CD4-positive, alpha-beta T cell (primary cell): ENCODE measurements at regions not wholly inside any gene's neighbourhood (a gene's known extent, or its start where the extent isn't known, plus 50 kb on each side); places are given as distances from the start of the nearest gene placed in this dataset.
"Not testable (repeated sequence)": the region's sequence is repeated elsewhere in the genome, so short reads cannot be mapped to it uniquely, and the experiment has no call there.

Experiments used
- ATAC-seq: fragments of 200-7000 bp; cut with Tn5 transposase; one replicate; pipeline ENCODE4 v1.10.0; 2022; ENCODE audit warnings: mild to moderate bottlenecking; ENCODE audit not compliant: poor library complexity
- CTCF ChIA-PET: fragments of 350-600 bp; sonication (Branson Sonifier 250); formaldehyde crosslinking; loops from one replicate; lab custom pipeline; 2021; ENCODE audit warnings: antibody characterized with exemption, inconsistent platforms; lab: Charles Lee
- POLR2A ChIA-PET: fragments of 350-600 bp; sonication (Branson Sonifier 250); formaldehyde crosslinking; loops from one replicate; lab custom pipeline; 2021; ENCODE audit warnings: antibody characterized with exemption, inconsistent platforms; lab: Charles Lee
- DNase-seq, 14 experiments: peaks; one replicate each; pipeline ENCODE4 v3.0.0-alpha.2; 2013 to 2020; ENCODE audit warnings: mixed read lengths in 2 of 14
- H3K27ac ChIP-seq, 2 donors: one replicate each; pipeline versions ENCODE4 v1.5.1 to v1.7.0; 2013; ENCODE audit warnings: low read length in 2 of 2, low read depth in 1 of 2, mild to moderate bottlenecking in 1 of 2
- H3K27me3 ChIP-seq, 2 experiments: 1 replicate in 1 of 2; 2 replicates in 1 of 2; pipeline versions ENCODE4 v1.6.1 to v1.7.0; 2013; ENCODE audit warnings: low read length in 2 of 2, control low read depth in 1 of 2, mild to moderate bottlenecking in 1 of 2, moderate library complexity in 1 of 2; ENCODE audit not compliant: insufficient read depth in 2 of 2, control insufficient read depth in 1 of 2
- H3K36me3 ChIP-seq: one replicate; pipeline ENCODE4 v1.6.1; 2013; ENCODE audit warnings: low read length, control low read depth; ENCODE audit not compliant: insufficient read depth
- H3K4me1 ChIP-seq: one replicate; pipeline ENCODE4 v1.6.1; 2013; ENCODE audit warnings: low read length, control low read depth; ENCODE audit not compliant: insufficient read depth
- H3K4me3 ChIP-seq: one replicate; pipeline ENCODE4 v1.5.1; 2013; ENCODE audit warnings: mild to moderate bottlenecking, low read length, moderate library complexity
- H3K9me3 ChIP-seq, 2 experiments: 1 replicate in 1 of 2; 2 replicates in 1 of 2; pipeline versions ENCODE4 v1.6.1 to v1.7.0; 2013; ENCODE audit warnings: low read length in 2 of 2, mild to moderate bottlenecking in 2 of 2, control low read depth in 1 of 2, moderate library complexity in 1 of 2; ENCODE audit not compliant: control insufficient read depth in 1 of 2, insufficient read depth in 1 of 2
- H3K27ac Mint-ChIP-seq: one replicate; pipeline ENCODE4 v1.8.0; 2020; ENCODE audit warnings: mixed read lengths
- H3K27me3 Mint-ChIP-seq: one replicate; pipeline ENCODE4 v1.8.0; 2021; ENCODE audit warnings: mixed read lengths
- H3K36me3 Mint-ChIP-seq: one replicate; pipeline ENCODE4 v1.8.0; 2021; ENCODE audit warnings: low read depth, mixed read lengths
- H3K4me1 Mint-ChIP-seq: one replicate; pipeline ENCODE4 v1.8.0; 2021; ENCODE audit warnings: low read depth, mixed read lengths
- H3K4me3 Mint-ChIP-seq: one replicate; pipeline ENCODE4 v1.8.0; 2020; ENCODE audit warnings: mild to moderate bottlenecking, mixed read lengths
- H3K9me3 Mint-ChIP-seq: one replicate; pipeline ENCODE4 v1.8.0; 2020; ENCODE audit warnings: mixed read lengths
- intact Hi-C, 2 experiments: fragments of 100-400 bp; cut with DNase I in 1 of 2; cut with micrococcal nuclease in 1 of 2; formaldehyde crosslinking; loops; one replicate each; pipeline versions ENCODE4 v1.15.1 to v1.9.0; 2023 to 2025; cut with DNase I, micrococcal nuclease
- TF ChIP-seq, protein P1 (sequence below): fragments of 200-600 bp; IDR thresholded peaks from one replicate; pipeline ENCODE4 v1.8.0; 2022; ENCODE audit warnings: antibody characterized with exemption, mild to moderate bottlenecking

DNA sequence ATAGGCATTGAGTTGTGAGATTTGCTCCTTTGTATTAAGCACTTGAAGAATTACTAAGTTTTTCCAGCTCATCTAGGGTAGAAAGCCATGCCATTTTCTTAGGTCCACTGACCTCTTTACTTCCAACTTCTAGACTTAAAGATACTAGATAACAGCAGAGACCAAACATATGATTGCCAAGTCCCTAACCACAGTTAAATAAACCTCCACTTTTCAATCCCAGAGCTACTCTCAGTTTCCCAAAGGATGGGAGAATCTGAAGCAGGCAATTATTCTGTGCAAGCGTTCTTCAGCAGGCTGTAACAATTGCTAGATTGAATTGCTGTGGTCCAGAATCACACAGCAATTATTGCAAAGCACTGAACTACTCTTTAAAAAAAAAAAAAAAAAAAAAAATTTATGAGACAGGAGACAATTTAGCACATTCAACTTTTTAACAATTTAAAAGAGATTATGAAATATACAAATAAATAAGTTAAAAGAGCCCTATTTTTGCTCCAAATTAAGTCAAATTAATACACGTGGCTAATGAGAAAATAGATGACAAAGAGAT, 104.0 kb upstream of the PRSS16 start:
- H3K27me3 ChIP-seq, result no peaks in the 10 kb centered on the region

DNA sequence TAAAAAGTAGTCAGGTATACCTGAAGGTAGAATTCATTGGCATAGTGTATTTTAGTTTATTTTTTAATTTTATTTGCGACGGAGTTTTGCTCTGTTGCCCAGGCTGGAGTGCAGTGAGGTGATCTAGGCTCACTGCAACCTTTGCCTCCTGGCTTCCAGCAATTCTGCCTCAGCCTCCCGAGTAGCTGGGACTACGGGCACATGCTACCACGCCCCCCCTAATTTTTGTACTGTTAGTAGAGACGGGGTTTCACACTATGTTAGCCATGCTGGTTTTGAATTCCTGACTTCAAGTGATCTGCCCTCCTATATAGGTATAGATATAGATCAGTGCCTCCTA, 102.8 kb upstream of the PRSS16 start:
- Mint-ChIP-seq H3K27ac (no peak overlapping the region), H3K36me3 (peaks cover 6% of the 10 kb centered on the region), H3K4me1 (peaks cover 31% of the 10 kb centered on the region), H3K9me3 (no peaks in the 10 kb centered on the region), H3K27me3 (no peaks in the 10 kb centered on the region), H3K4me3 (peak overlapping the region; percentile 65)
- Histone ChIP-seq H3K27ac (no peak overlapping the region), H3K27me3 (no peaks in the 10 kb centered on the region), H3K4me3 (peak overlapping the region; percentile 69), H3K4me1 (peaks cover 21% of the 10 kb centered on the region), H3K36me3 (no peaks in the 10 kb centered on the region), H3K9me3 (no peaks in the 10 kb centered on the region)
- ATAC-seq (no peak), DNase-seq (no peak)
- POLR2A ChIA-PET, result interaction anchor here (0.7 to 10.2 kb wide), 31 partner anchors 11 to 1751 kb away, joined by 3 to 534 read pairs (median 32); a partner anchor contains a TSS
- TF ChIP-seq, protein P1, sequence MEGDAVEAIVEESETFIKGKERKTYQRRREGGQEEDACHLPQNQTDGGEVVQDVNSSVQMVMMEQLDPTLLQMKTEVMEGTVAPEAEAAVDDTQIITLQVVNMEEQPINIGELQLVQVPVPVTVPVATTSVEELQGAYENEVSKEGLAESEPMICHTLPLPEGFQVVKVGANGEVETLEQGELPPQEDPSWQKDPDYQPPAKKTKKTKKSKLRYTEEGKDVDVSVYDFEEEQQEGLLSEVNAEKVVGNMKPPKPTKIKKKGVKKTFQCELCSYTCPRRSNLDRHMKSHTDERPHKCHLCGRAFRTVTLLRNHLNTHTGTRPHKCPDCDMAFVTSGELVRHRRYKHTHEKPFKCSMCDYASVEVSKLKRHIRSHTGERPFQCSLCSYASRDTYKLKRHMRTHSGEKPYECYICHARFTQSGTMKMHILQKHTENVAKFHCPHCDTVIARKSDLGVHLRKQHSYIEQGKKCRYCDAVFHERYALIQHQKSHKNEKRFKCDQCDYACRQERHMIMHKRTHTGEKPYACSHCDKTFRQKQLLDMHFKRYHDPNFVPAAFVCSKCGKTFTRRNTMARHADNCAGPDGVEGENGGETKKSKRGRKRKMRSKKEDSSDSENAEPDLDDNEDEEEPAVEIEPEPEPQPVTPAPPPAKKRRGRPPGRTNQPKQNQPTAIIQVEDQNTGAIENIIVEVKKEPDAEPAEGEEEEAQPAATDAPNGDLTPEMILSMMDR, result no peak
- CTCF ChIA-PET, result interaction anchor here (1.0 to 2.1 kb wide), 5 partner anchors 11 to 628 kb away, joined by 3 to 14 read pairs (median 4); no protein-coding TSS in a partner anchor
- intact Hi-C loops, result loop anchor here (1.0 to 5.0 kb wide), 4 partner anchors 11 to 1022 kb away; a partner anchor contains a TSS

More for the DNA sequence above, 104.0 kb upstream of the PRSS16 start:
- Mint-ChIP-seq H3K27ac (no peak overlapping the region), H3K9me3 (no peaks in the 10 kb centered on the region), H3K36me3 (peaks cover 6% of the 10 kb centered on the region), H3K27me3 (no peaks in the 10 kb centered on the region), H3K4me3 (peak overlapping the region; percentile 71), H3K4me1 (peaks cover 41% of the 10 kb centered on the region)
- DNase-seq (no peak), ATAC-seq (no peak)
- intact Hi-C loops, result loop anchor here in 1 of 2 experiments (5.0 kb wide), 1 partner anchor 1021 kb away; a partner anchor contains a TSS
- ChIA-PET POLR2A (interaction anchor here (0.8 to 10.2 kb wide), 13 partner anchors 11 to 1088 kb away, joined by 3 to 534 read pairs (median 3); a partner anchor contains a TSS), CTCF (interaction anchor here (0.7 to 1.5 kb wide), 3 partner anchors 10 to 333 kb away, joined by 3 to 4 read pairs (median 3); no protein-coding TSS in a partner anchor)
- no peak overlapping the region for H3K27ac ChIP-seq
- H3K4me3 ChIP-seq, result no peak overlapping the region
- peaks cover 23% of the 10 kb centered on the region for H3K4me1 ChIP-seq
- TF ChIP-seq, protein P1, result no peak
- no peaks in the 10 kb centered on the region for H3K36me3 ChIP-seq
- H3K9me3 ChIP-seq, result no peaks in the 10 kb centered on the region

DNA sequence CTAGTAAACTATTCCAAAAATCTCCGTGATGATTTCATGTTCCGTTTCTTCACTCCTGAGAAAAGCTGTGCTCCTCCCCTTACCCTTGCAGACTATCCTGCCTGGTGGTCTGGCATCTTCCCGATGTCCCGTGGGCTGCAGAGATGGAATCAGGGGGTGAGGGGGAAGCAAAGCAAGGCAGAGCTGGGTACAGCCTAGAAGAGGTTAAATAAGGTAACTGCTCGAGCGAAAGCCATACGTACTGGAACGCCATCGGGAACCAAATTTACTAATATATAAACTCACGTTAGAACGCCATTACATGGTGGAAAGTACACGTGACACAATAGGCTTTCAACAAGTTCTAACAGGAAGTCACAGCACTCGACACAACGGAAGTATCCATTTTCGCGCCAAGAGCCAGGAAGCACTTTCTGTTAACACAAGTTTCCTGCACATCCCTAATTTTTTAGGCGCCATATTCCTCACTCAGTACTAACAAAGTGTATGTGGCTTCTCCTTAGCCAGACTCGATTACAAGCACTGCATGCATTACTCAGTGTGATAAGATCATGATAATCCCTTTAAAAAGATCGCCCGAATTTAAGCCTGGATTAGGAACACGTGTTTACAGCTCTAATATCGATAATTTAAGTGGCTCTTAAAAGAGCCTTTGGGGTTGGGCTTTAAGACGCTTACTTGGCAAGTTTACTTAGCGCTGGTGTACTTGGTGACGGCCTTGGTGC, 101.6 kb upstream of the PRSS16 start:
- peak; percentile 55 for ATAC-seq
- intact Hi-C loops, result loop anchor here (1.0 to 5.0 kb wide), 7 partner anchors 12 to 1024 kb away; a partner anchor contains a TSS
- POLR2A ChIA-PET, result interaction anchor here (0.6 to 10.2 kb wide), 52 partner anchors 7 to 1739 kb away, joined by 3 to 534 read pairs (median 15); partner anchors contain the start of gene HMGN4

DNA sequence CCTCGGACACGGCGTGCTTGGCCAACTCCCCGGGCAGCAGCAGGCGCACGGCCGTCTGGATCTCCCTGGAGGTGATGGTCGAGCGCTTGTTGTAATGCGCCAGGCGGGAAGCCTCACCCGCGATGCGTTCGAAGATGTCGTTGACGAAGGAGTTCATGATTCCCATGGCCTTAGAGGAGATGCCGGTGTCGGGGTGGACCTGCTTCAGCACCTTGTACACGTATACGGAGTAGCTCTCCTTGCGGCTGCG, 101.1 kb upstream of the PRSS16 start:
- not testable (repeated sequence) for H3K27me3 ChIP-seq, H3K36me3 Mint-ChIP-seq, H3K27me3 Mint-ChIP-seq, H3K27ac Mint-ChIP-seq, H3K9me3 ChIP-seq, H3K4me3 Mint-ChIP-seq, H3K36me3 ChIP-seq, H3K9me3 Mint-ChIP-seq
- intact Hi-C loops, result loop anchor here in 1 of 2 experiments (1.0 to 5.0 kb wide), 6 partner anchors 12 to 1024 kb away; a partner anchor contains a TSS
- CTCF ChIA-PET, result interaction anchor here (0.9 to 1.8 kb wide), 7 partner anchors 11 to 606 kb away, joined by 3 to 14 read pairs (median 4); no protein-coding TSS in a partner anchor
- peaks cover 16% of the 10 kb centered on the region for H3K4me1 Mint-ChIP-seq
- Histone ChIP-seq H3K4me1 (peaks cover 17% of the 10 kb centered on the region), H3K4me3 (peak overlapping the region; percentile 69), H3K27ac (peak overlapping the region; percentile 84 to 97)
- POLR2A ChIA-PET, result interaction anchor here (0.6 to 10.2 kb wide), 46 partner anchors 8 to 1739 kb away, joined by 3 to 534 read pairs (median 20); partner anchors contain the start of genes HMGN4 and ZNF184
- DNase-seq, result peak in 1 of 14 experiments; percentile 23
- ATAC-seq, result peak; percentile 40

More for the DNA sequence above, 101.6 kb upstream of the PRSS16 start:
- Histone ChIP-seq H3K36me3 (no peaks in the 10 kb centered on the region), H3K27me3 (no peaks in the 10 kb centered on the region), H3K27ac (peak overlapping the region; percentile 84 to 97), H3K4me1 (peaks cover 17% of the 10 kb centered on the region), H3K4me3 (peak overlapping the region; percentile 69), H3K9me3 (no peaks in the 10 kb centered on the region)
- CTCF ChIA-PET, result interaction anchor here (1.0 to 2.1 kb wide), 7 partner anchors 11 to 626 kb away, joined by 3 to 14 read pairs (median 4); no protein-coding TSS in a partner anchor
- TF ChIP-seq, protein P1, result no peak
- DNase-seq, result peak in 13 of 14 experiments; percentile 35 to 94 (median 57)
- Mint-ChIP-seq H3K27me3 (no peaks in the 10 kb centered on the region), H3K27ac (no peak overlapping the region), H3K4me3 (no peak overlapping the region), H3K9me3 (no peaks in the 10 kb centered on the region), H3K4me1 (peaks cover 21% of the 10 kb centered on the region), H3K36me3 (peaks cover 6% of the 10 kb centered on the region)
